HepG2 (cell line): ENCODE measurements at regions not wholly inside any gene's neighbourhood (a gene's known extent, or its start where the extent isn't known, plus 50 kb on each side); places are given as distances from the start of the nearest gene placed in this dataset.

Experiments
- ATAC-seq: fragments of 200-7000 bp; cut with Tn5 transposase; 3 replicates; pipeline ENCODE4 v1.9.1; 2020; ENCODE audit warnings: mild to moderate bottlenecking, moderate library complexity
- BruUV-seq: library from RNA; stranded (reverse); fragments of 400-500 nt; replicated peaks from 2 replicates; lab custom pipeline; 2021; lab: Mats Ljungman, UMichigan
- CTCF ChIA-PET: fragments of 300-600 bp; formaldehyde crosslinking; extraction: SDS; loops from one replicate; lab custom pipeline; 2021; ENCODE audit warnings: low total read pairs, inconsistent platforms, low intra/inter-chr PET ratio; lab: Yijun Ruan, JAX
- POLR2A ChIA-PET: fragments of 350-600 bp; sonication (Branson Sonifier 250); formaldehyde crosslinking; loops from one replicate; lab custom pipeline; 2020; ENCODE audit warnings: antibody characterized with exemption, inconsistent platforms; lab: Yijun Ruan, JAX
- DNase-seq: peaks from one replicate; pipeline ENCODE4 v3.0.0-alpha.2; 2015; ENCODE audit warnings: low spot score
- FAIRE-seq: peaks from 3 replicates; lab custom pipeline; 2011; peaks lifted over from hg19 to GRCh38; lab: Jason Lieb, UNC
- H2AFZ ChIP-seq: one replicate; pipeline ENCODE4 v1.6.1; 2011; ENCODE audit warnings: low read length, inconsistent platforms
- H3K27ac ChIP-seq: fragments of 300-600 bp; 3 replicates; pipeline ENCODE4 v1.8.0; 2011; ENCODE audit warnings: mixed run types, mild to moderate bottlenecking, mixed read lengths, low read length, inconsistent platforms; ENCODE audit not compliant: insufficient read depth; ENCODE audit errors: extremely low read length
- H3K27me3 ChIP-seq, 2 experiments: fragments of 200-600 bp in 1 of 2; 2 replicates in 1 of 2; 3 replicates in 1 of 2; pipeline versions ENCODE4 v1.6.0 to v1.8.0; 2011; ENCODE audit warnings: low read length in 2 of 2, mild to moderate bottlenecking in 2 of 2, moderate library complexity in 2 of 2, inconsistent platforms in 1 of 2; ENCODE audit not compliant: insufficient read depth in 2 of 2, control insufficient read depth in 1 of 2
- H3K36me3 ChIP-seq, 2 experiments: fragments of 200-600 bp in 1 of 2; replicated peaks in 1 of 2; 2 replicates in 1 of 2; 3 replicates in 1 of 2; pipeline versions ENCODE4 v1.5.1 to v1.8.0; 2011; ENCODE audit warnings: low read length in 2 of 2, inconsistent platforms in 1 of 2; ENCODE audit not compliant: insufficient read depth in 2 of 2, control insufficient read depth in 1 of 2
- H3K4me1 ChIP-seq: 2 replicates; pipeline ENCODE4 v1.5.1; 2012; ENCODE audit warnings: low read length, inconsistent platforms; ENCODE audit not compliant: insufficient read depth
- H3K4me2 ChIP-seq: 2 replicates; pipeline ENCODE4 v1.6.0; 2011; ENCODE audit warnings: low read depth, low read length, inconsistent platforms
- H3K4me3 ChIP-seq, 3 experiments: fragments of 200-600 bp in 1 of 3; sonication (generic), shearing (Covaris generic) in 1 of 3; replicated peaks in 1 of 3; 2 replicates each; pipeline ENCODE4 v1.5.1; 2011 to 2016; ENCODE audit warnings: low read length in 3 of 3, inconsistent platforms in 2 of 3, low read depth in 2 of 3, mild to moderate bottlenecking in 2 of 3, control low read depth in 1 of 3, mixed read lengths in 1 of 3; ENCODE audit not compliant: insufficient read depth in 1 of 3
- H3K79me2 ChIP-seq: one replicate; pipeline ENCODE4 v1.6.1; 2011; ENCODE audit warnings: low read length, inconsistent platforms; ENCODE audit not compliant: insufficient read depth
- H3K9ac ChIP-seq: 2 replicates; pipeline ENCODE4 v1.6.0; 2011; ENCODE audit warnings: mild to moderate bottlenecking, low read depth, low read length, inconsistent platforms; ENCODE audit not compliant: insufficient read depth
- H3K9me3 ChIP-seq: 2 replicates; pipeline ENCODE4 v1.5.1; 2012; ENCODE audit warnings: mild to moderate bottlenecking, low read length
- H4K20me1 ChIP-seq: 2 replicates; pipeline ENCODE4 v1.6.0; 2011; ENCODE audit warnings: inconsistent platforms, mild to moderate bottlenecking, low read length, moderate library complexity; ENCODE audit not compliant: insufficient read depth
- ATF7 ChIP-seq, 2 experiments: fragments of 450-650 bp in 1 of 2; sonication (generic) in 1 of 2; formaldehyde crosslinking in 1 of 2; IDR thresholded peaks; 2 replicates each; pipeline versions ENCODE4 v1.4.0 to v1.6.1; 2016 to 2020; ENCODE audit warnings: antibody characterized with exemption in 1 of 2, mild to moderate bottlenecking in 1 of 2, missing genetic modification reagents in 1 of 2
- CREB1 ChIP-seq, 2 experiments: fragments of 450-650 bp in 1 of 2; IDR thresholded peaks; 2 replicates each; pipeline ENCODE4 v1.6.1; 2016 to 2017; ENCODE audit warnings: control low read depth in 1 of 2, mild to moderate bottlenecking in 1 of 2, missing compliant biosample characterization in 1 of 2, missing genetic modification characterization in 1 of 2
- KDM4B ChIP-seq: sonication (generic); formaldehyde crosslinking; IDR thresholded peaks from 2 replicates; pipeline ENCODE4 v1.4.0; 2020; ENCODE audit warnings: missing genetic modification reagents
- MIER3 ChIP-seq: IDR thresholded peaks from 2 replicates; pipeline ENCODE4 v1.6.1; 2016; ENCODE audit warnings: missing compliant biosample characterization, borderline replicate concordance
- PLRG1 ChIP-seq: fragments of 450-650 bp; conservative IDR thresholded peaks from 2 replicates; pipeline ENCODE4 v1.6.1; 2016
- SKI ChIP-seq: fragments of 450-650 bp; IDR thresholded peaks from one replicate; pipeline ENCODE4 v1.6.1; 2018; ENCODE audit warnings: mild to moderate bottlenecking; ENCODE audit not compliant: partially characterized antibody
- ZNF513 ChIP-seq: sonication (generic); formaldehyde crosslinking; conservative IDR thresholded peaks from 2 replicates; pipeline ENCODE4 v1.5.0; 2020; ENCODE audit warnings: missing genetic modification reagents
- ZNF678 ChIP-seq: sonication (generic); formaldehyde crosslinking; IDR thresholded peaks from 2 replicates; pipeline ENCODE4 v1.4.0; 2020; ENCODE audit warnings: mild to moderate bottlenecking, missing genetic modification reagents
- ZNF891 ChIP-seq: sonication (generic); formaldehyde crosslinking; IDR thresholded peaks from 2 replicates; pipeline ENCODE4 v1.5.0; 2020; ENCODE audit warnings: mild to moderate bottlenecking, missing genetic modification reagents
- WGBS: methylation state at CpG from one replicate; pipeline ENCODE4 v1.1.6; 2017; ENCODE audit warnings: low lambda C conversion rate; 5-methylcytosine and 5-hydroxymethylcytosine counted together
- in situ Hi-C: cut with HindIII; loops from 2 replicates; pipeline ENCODE4 v1.10.0; 2017; ENCODE audit warnings: low pct_unique_long_range_greater_than_20kb; ENCODE audit not compliant: extremely low pct_ligation_motif_present
- intact Hi-C: fragments of 100-400 bp; cut with micrococcal nuclease; formaldehyde crosslinking; loops from one replicate; pipeline ENCODE4 v1.10.0; 2022; ENCODE audit not compliant: unreplicated experiment

DNA sequence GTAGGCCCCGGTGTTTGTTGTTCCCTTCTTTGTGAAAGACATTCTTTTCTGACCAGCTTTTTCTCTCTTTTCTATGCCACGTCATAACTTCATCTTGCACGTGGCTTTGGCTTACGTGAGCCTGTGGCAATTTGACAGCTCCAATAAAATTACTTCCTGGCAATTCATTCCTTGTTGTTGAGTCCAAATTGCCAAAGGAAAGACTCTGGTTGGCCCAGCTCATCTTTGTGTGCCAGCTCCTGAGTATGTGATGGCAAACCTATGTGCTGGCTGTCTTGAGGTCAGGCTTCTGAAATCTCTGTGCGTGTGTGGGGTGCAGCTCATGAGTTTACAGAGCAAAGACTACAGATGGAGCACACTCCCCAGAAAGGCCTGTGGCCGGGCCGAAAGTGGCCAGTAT, 272.5 kb upstream of the SGK1 start:
- 46% methylated on average over 7 of the region's 7 CpGs for WGBS
- ChIA-PET POLR2A (no interaction called here), CTCF (no interaction called here)
- intact Hi-C loops, result no loop called here
- H3K27me3 ChIP-seq, result no peaks in the 10 kb centered on the region
- H3K9me3 ChIP-seq, result no peaks in the 10 kb centered on the region
- ATAC-seq (no peak), DNase-seq (no peak), FAIRE-seq (no peak)
- H2AFZ ChIP-seq, result no peak overlapping the region
- TF ChIP-seq ZNF678 (CRISPR knock-in tag), result no peak
- peak; percentile 7; the same call in 1 of the 2 replicates for TF ChIP-seq CREB1 (IDR thresholded peaks at IDR 0.05)
- no peak for TF ChIP-seq CREB1 (CRISPR knock-in tag; IDR thresholded peaks at IDR 0.05)
- BruUV-seq, result no TSS peak
- H3K9ac ChIP-seq, result no peak overlapping the region
- H3K36me3 ChIP-seq, result no peaks in the 10 kb centered on the region
- H3K4me1 ChIP-seq, result no peaks in the 10 kb centered on the region
- no peaks in the 10 kb centered on the region for H3K79me2 ChIP-seq
- H3K27ac ChIP-seq, result no peak overlapping the region
- no peak overlapping the region for H3K4me2 ChIP-seq
- in situ Hi-C loops, result no loop called here
- no peaks in the 10 kb centered on the region for H4K20me1 ChIP-seq
- no peak overlapping the region for H3K4me3 ChIP-seq

GRCh38 chr6:134590004-134590403, 272.1 kb upstream of the SGK1 start:
- Histone ChIP-seq H3K27me3 (no peaks in the 10 kb centered on the region), H2AFZ (no peak overlapping the region), H3K9me3 (no peaks in the 10 kb centered on the region), H3K27ac (no peak overlapping the region), H3K4me1 (no peaks in the 10 kb centered on the region), H3K4me2 (no peak overlapping the region), H3K79me2 (no peaks in the 10 kb centered on the region), H4K20me1 (no peaks in the 10 kb centered on the region), H3K4me3 (no peak overlapping the region), H3K9ac (no peak overlapping the region), H3K36me3 (no peaks in the 10 kb centered on the region)
- intact Hi-C loops, result no loop called here
- BruUV-seq, result no TSS peak
- in situ Hi-C loops, result no loop called here
- no peak for FAIRE-seq
- POLR2A ChIA-PET, result no interaction called here
- ATAC-seq, result no peak
- CTCF ChIA-PET, result no interaction called here
- no peak for TF ChIP-seq ZNF513 (CRISPR knock-in tag)
- TF ChIP-seq PLRG1, result no peak
- TF ChIP-seq CREB1 (IDR thresholded peaks at IDR 0.05), result peak; percentile 69; the same call in 1 of the 2 replicates
- TF ChIP-seq CREB1 (CRISPR knock-in tag; IDR thresholded peaks at IDR 0.05), result no peak
- peak; percentile 27; the same call in 1 of the 2 replicates for TF ChIP-seq ATF7 (IDR thresholded peaks at IDR 0.05)
- TF ChIP-seq ATF7 (CRISPR knock-in tag; IDR thresholded peaks at IDR 0.05), result no peak
- no peak for TF ChIP-seq ZNF891
- no peak for TF ChIP-seq KDM4B
- no peak for TF ChIP-seq MIER3 (CRISPR knock-in tag)
- TF ChIP-seq SKI, result no peak
- no peak for DNase-seq
- 19% methylated on average over 5 of the region's 5 CpGs for WGBS
